H9 (cell line): ENCODE measurements at regions not wholly inside any gene's neighbourhood (a gene's known extent, or its start where the extent isn't known, plus 50 kb on each side); places are given as distances from the start of the nearest gene placed in this dataset.

Experiments
- DNase-seq: peaks from one replicate; pipeline ENCODE4 v3.0.0-alpha.2; 2017
- H2AFZ ChIP-seq: one replicate; pipeline ENCODE4 v1.6.1; 2013; ENCODE audit warnings: mild to moderate bottlenecking, low read length, control low read depth, moderate library complexity
- H2AK5ac ChIP-seq: 2 replicates; pipeline ENCODE4 v1.6.1; 2013; ENCODE audit warnings: low read length, control low read depth, mixed read lengths; ENCODE audit not compliant: insufficient read length
- H2BK120ac ChIP-seq: one replicate; pipeline ENCODE4 v1.6.1; 2013; ENCODE audit warnings: low read depth, mild to moderate bottlenecking, low read length, control low read depth, inconsistent platforms; ENCODE audit not compliant: poor library complexity, severe bottlenecking
- H2BK12ac ChIP-seq: 2 replicates; pipeline ENCODE4 v1.6.1; 2013; ENCODE audit warnings: low read length, control low read depth, mixed read lengths, low read depth; ENCODE audit not compliant: insufficient read length
- H2BK15ac ChIP-seq: 2 replicates; pipeline ENCODE4 v1.6.1; 2013; ENCODE audit warnings: low read depth, low read length, control low read depth
- H2BK20ac ChIP-seq: one replicate; pipeline ENCODE4 v1.6.1; 2013; ENCODE audit warnings: low read depth, mild to moderate bottlenecking, low read length, control low read depth, inconsistent platforms; ENCODE audit not compliant: poor library complexity, severe bottlenecking
- H2BK5ac ChIP-seq: 2 replicates; pipeline ENCODE4 v1.6.1; 2013; ENCODE audit warnings: low read length, control low read depth, mixed read lengths; ENCODE audit not compliant: insufficient read length
- H3K14ac ChIP-seq: 2 replicates; pipeline ENCODE4 v1.6.1; 2013; ENCODE audit warnings: low read length, control low read depth; ENCODE audit not compliant: insufficient read depth
- H3K18ac ChIP-seq: 2 replicates; pipeline ENCODE4 v1.6.1; 2013; ENCODE audit warnings: low read depth, mild to moderate bottlenecking, mixed read lengths, low read length, control low read depth; ENCODE audit not compliant: insufficient read length
- H3K23ac ChIP-seq: 2 replicates; pipeline ENCODE4 v1.6.1; 2013; ENCODE audit warnings: low read length, control low read depth, mixed read lengths, low read depth; ENCODE audit not compliant: insufficient read length
- H3K23me2 ChIP-seq: 2 replicates; pipeline ENCODE4 v1.6.1; 2013; ENCODE audit warnings: low read depth, mild to moderate bottlenecking, mixed read lengths, low read length, control low read depth; ENCODE audit not compliant: insufficient read length, poor library complexity, severe bottlenecking
- H3K27ac ChIP-seq: 2 replicates; pipeline ENCODE4 v1.5.1; 2013; ENCODE audit warnings: low read length, control low read depth, mixed read lengths, low read depth; ENCODE audit not compliant: insufficient read length
- H3K27me3 ChIP-seq: 2 replicates; pipeline ENCODE4 v1.6.1; 2013; ENCODE audit warnings: low read length, control low read depth, inconsistent platforms; ENCODE audit not compliant: insufficient read depth
- H3K4ac ChIP-seq: 2 replicates; pipeline ENCODE4 v1.6.1; 2013; ENCODE audit warnings: low read depth, mild to moderate bottlenecking, control low read depth, inconsistent platforms, low read length, moderate library complexity
- H3K4me1 ChIP-seq: 2 replicates; pipeline ENCODE4 v1.6.1; 2013; ENCODE audit warnings: low read length, control low read depth, inconsistent platforms; ENCODE audit not compliant: insufficient read depth
- H3K4me2 ChIP-seq: 2 replicates; pipeline ENCODE4 v1.6.1; 2013; ENCODE audit warnings: low read length, control low read depth, mixed read lengths; ENCODE audit not compliant: insufficient read length, insufficient read depth
- H3K56ac ChIP-seq: 2 replicates; pipeline ENCODE4 v1.6.1; 2013; ENCODE audit warnings: low read depth, mild to moderate bottlenecking, mixed read lengths, low read length, control low read depth; ENCODE audit not compliant: insufficient read length
- H3K79me1 ChIP-seq: 2 replicates; pipeline ENCODE4 v1.6.1; 2013; ENCODE audit warnings: low read depth, mild to moderate bottlenecking, moderate library complexity, low read length, control low read depth, inconsistent platforms; ENCODE audit not compliant: insufficient read depth, poor library complexity, severe bottlenecking
- H3K79me2 ChIP-seq: 2 replicates; pipeline ENCODE4 v1.6.1; 2013; ENCODE audit warnings: low read length, control low read depth, inconsistent platforms; ENCODE audit not compliant: insufficient read depth
- H3K9ac ChIP-seq: 2 replicates; pipeline ENCODE4 v1.6.1; 2013; ENCODE audit warnings: low read length, control low read depth, mixed read lengths; ENCODE audit not compliant: insufficient read length; ENCODE audit errors: extremely low read depth
- H3K9me3 ChIP-seq: one replicate; pipeline ENCODE4 v1.6.1; 2013; ENCODE audit warnings: low read depth, low read length, inconsistent platforms; ENCODE audit not compliant: control insufficient read depth
- H3T11ph ChIP-seq: one replicate; pipeline ENCODE4 v1.6.1; 2013; ENCODE audit warnings: mild to moderate bottlenecking, low read length, control low read depth, inconsistent platforms
- H4K20me1 ChIP-seq: one replicate; pipeline ENCODE4 v1.6.1; 2013; ENCODE audit not compliant: control insufficient read depth, insufficient read length, insufficient read depth
- H4K5ac ChIP-seq: 2 replicates; pipeline ENCODE4 v1.6.1; 2013; ENCODE audit warnings: low read depth, mild to moderate bottlenecking, mixed read lengths, low read length, control low read depth; ENCODE audit not compliant: insufficient read length
- H4K8ac ChIP-seq: replicated peaks from 2 replicates; pipeline ENCODE4 v1.6.1; 2013; ENCODE audit warnings: low read length, control low read depth, mixed read lengths, low read depth; ENCODE audit not compliant: insufficient read length
- H4K91ac ChIP-seq: 2 replicates; pipeline ENCODE4 v1.6.1; 2013; ENCODE audit warnings: low read depth, mild to moderate bottlenecking, moderate library complexity, mixed read lengths, low read length, control low read depth; ENCODE audit not compliant: insufficient read length
- H3K27ac Mint-ChIP-seq, 3 experiments: 2 replicates in 2 of 3; 3 replicates in 1 of 3; pipeline ENCODE4 v1.8.0; 2020 to 2021; ENCODE audit warnings: mixed read lengths in 3 of 3, mild to moderate bottlenecking in 1 of 3, moderate library complexity in 1 of 3
- H3K27me3 Mint-ChIP-seq: 2 replicates; pipeline ENCODE4 v1.8.0; 2021; ENCODE audit warnings: low read depth, mild to moderate bottlenecking, moderate library complexity, mixed read lengths
- H3K36me3 Mint-ChIP-seq, 3 experiments: 2 replicates in 2 of 3; 3 replicates in 1 of 3; pipeline ENCODE4 v1.8.0; 2020 to 2021; ENCODE audit warnings: low read depth in 3 of 3, mixed read lengths in 3 of 3; ENCODE audit not compliant: insufficient read depth in 1 of 3
- H3K4me1 Mint-ChIP-seq, 2 experiments: 2 replicates each; pipeline ENCODE4 v1.8.0; 2020; ENCODE audit warnings: mixed read lengths in 2 of 2
- H3K4me3 Mint-ChIP-seq, 2 experiments: 2 replicates in 1 of 2; 3 replicates in 1 of 2; pipeline ENCODE4 v1.8.0; 2020 to 2021; ENCODE audit warnings: mild to moderate bottlenecking in 2 of 2, mixed read lengths in 2 of 2, moderate library complexity in 1 of 2
- H3K9me3 Mint-ChIP-seq, 2 experiments: 2 replicates in 1 of 2; 3 replicates in 1 of 2; pipeline ENCODE4 v1.8.0; 2020; ENCODE audit warnings: mild to moderate bottlenecking in 2 of 2, mixed read lengths in 2 of 2, moderate library complexity in 1 of 2
- WGBS: extraction: QIAGEN DNeasy Blood & Tissue Kit; methylation state at CpG from one replicate; pipeline ENCODE4 v1.1.7; 2013; ENCODE audit warnings: missing lambda C conversion rate, low lambda C conversion rate, mixed read lengths; ENCODE audit not compliant: insufficient read length; ENCODE audit errors: extremely low coverage; 5-methylcytosine and 5-hydroxymethylcytosine counted together
- TF ChIP-seq, protein P1 (sequence below): fragments of 200-600 bp; sonication (generic); conservative IDR thresholded peaks from 3 replicates; pipeline ENCODE4 v1.8.0; 2021; ENCODE audit warnings: antibody characterized with exemption, mild to moderate bottlenecking

GRCh38 chr7:46022397-46022796 is 101.3 kb upstream of the IGFBP3 start:
- Histone ChIP-seq H2BK15ac (no peak overlapping the region), H4K91ac (no peak overlapping the region), H3K27ac (no peak overlapping the region), H3K14ac (no peak overlapping the region), H2AK5ac (no peak overlapping the region), H3K4ac (no peak overlapping the region), H3K9me3 (no peaks in the 10 kb centered on the region), H3K79me2 (no peaks in the 10 kb centered on the region), H4K20me1 (no peaks in the 10 kb centered on the region), H4K5ac (no peak overlapping the region), H3K56ac (no peak overlapping the region), H3K9ac (no peak overlapping the region), H3K23me2 (no peaks in the 10 kb centered on the region), H3T11ph (no peak overlapping the region), H2AFZ (no peak overlapping the region), H3K27me3 (no peaks in the 10 kb centered on the region), H3K18ac (no peak overlapping the region), H3K4me1 (no peaks in the 10 kb centered on the region), H3K23ac (no peak overlapping the region), H2BK12ac (no peak overlapping the region), H2BK5ac (no peak overlapping the region), H3K79me1 (no peaks in the 10 kb centered on the region), H4K8ac (no peak overlapping the region), H2BK20ac (no peak overlapping the region), H3K4me2 (no peak overlapping the region), H2BK120ac (no peak overlapping the region)
- WGBS, result no CpG with 5 or more reads among the region's 2 CpGs
- H3K4me3 Mint-ChIP-seq, result no peak overlapping the region
- no peak for DNase-seq
- TF ChIP-seq, protein P1, sequence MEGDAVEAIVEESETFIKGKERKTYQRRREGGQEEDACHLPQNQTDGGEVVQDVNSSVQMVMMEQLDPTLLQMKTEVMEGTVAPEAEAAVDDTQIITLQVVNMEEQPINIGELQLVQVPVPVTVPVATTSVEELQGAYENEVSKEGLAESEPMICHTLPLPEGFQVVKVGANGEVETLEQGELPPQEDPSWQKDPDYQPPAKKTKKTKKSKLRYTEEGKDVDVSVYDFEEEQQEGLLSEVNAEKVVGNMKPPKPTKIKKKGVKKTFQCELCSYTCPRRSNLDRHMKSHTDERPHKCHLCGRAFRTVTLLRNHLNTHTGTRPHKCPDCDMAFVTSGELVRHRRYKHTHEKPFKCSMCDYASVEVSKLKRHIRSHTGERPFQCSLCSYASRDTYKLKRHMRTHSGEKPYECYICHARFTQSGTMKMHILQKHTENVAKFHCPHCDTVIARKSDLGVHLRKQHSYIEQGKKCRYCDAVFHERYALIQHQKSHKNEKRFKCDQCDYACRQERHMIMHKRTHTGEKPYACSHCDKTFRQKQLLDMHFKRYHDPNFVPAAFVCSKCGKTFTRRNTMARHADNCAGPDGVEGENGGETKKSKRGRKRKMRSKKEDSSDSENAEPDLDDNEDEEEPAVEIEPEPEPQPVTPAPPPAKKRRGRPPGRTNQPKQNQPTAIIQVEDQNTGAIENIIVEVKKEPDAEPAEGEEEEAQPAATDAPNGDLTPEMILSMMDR, result no peak
- H3K4me1 Mint-ChIP-seq, result no peaks in the 10 kb centered on the region; a peak in 1 of 4 replicates
- H3K36me3 Mint-ChIP-seq, result peaks cover 0 to 9% (median 0%) of the 10 kb centered on the region in 3 experiments; a peak in 2 of 7 replicates
- H3K9me3 Mint-ChIP-seq, result peaks cover 4 to 7% of the 10 kb centered on the region in 2 experiments; a peak in 4 of 5 replicates
- no peak overlapping the region for H3K27ac Mint-ChIP-seq
- no peaks in the 10 kb centered on the region for H3K27me3 Mint-ChIP-seq
